SK-N-SH treated with all-trans-retinoic acid at 6 μM for 48 hours (cell line): ENCODE measurements at regions not wholly inside any gene's neighbourhood (a gene's known extent, or its start where the extent isn't known, plus 50 kb on each side); places are given as distances from the start of the nearest gene placed in this dataset.

ENCODE experiments used
- ATAC-seq: fragments of 200-7000 bp; cut with Tn5 transposase; 3 replicates; pipeline ENCODE4 v1.9.1; 2020; ENCODE audit warnings: mild to moderate bottlenecking, moderate library complexity
- ARNTL ChIP-seq: fragments of 450-650 bp; formaldehyde crosslinking; IDR thresholded peaks from 2 replicates; pipeline ENCODE4 v1.5.0; 2020; ENCODE audit warnings: low read depth, mild to moderate bottlenecking, moderate library complexity, borderline replicate concordance
- BACH2 ChIP-seq: fragments of 250-450 bp; sonication (Bioruptor Pico); IDR thresholded peaks from 2 replicates; pipeline ENCODE4 v1.9.0; 2021; ENCODE audit warnings: mild to moderate bottlenecking, borderline replicate concordance
- CREB5 ChIP-seq: fragments of 250-450 bp; sonication (Bioruptor Pico); IDR thresholded peaks from 2 replicates; pipeline ENCODE4 v1.5.1; 2020; ENCODE audit warnings: low read depth, mild to moderate bottlenecking, moderate library complexity
- CSDC2 ChIP-seq: fragments of 250-450 bp; sonication (Bioruptor Pico); IDR thresholded peaks from 2 replicates; pipeline ENCODE4 v1.5.0; 2020; ENCODE audit warnings: mild to moderate bottlenecking, moderate library complexity
- CSRNP3 ChIP-seq: fragments of 250-450 bp; sonication (Bioruptor Pico); IDR thresholded peaks from 2 replicates; pipeline ENCODE4 v1.5.1; 2021; ENCODE audit warnings: mild to moderate bottlenecking, moderate library complexity
- ESRRG ChIP-seq: fragments of 250-450 bp; sonication (Bioruptor Pico); IDR thresholded peaks from 2 replicates; pipeline ENCODE4 v1.6.1; 2021; ENCODE audit warnings: mild to moderate bottlenecking
- GLIS3 ChIP-seq: fragments of 250-450 bp; sonication (Bioruptor Pico); IDR thresholded peaks from 2 replicates; pipeline ENCODE4 v1.5.0; 2020; ENCODE audit warnings: mild to moderate bottlenecking, moderate library complexity
- OSR1 ChIP-seq: fragments of 250-450 bp; sonication (Bioruptor Pico); IDR thresholded peaks from 2 replicates; pipeline ENCODE4 v1.8.0; 2022; ENCODE audit warnings: moderate library complexity, mild to moderate bottlenecking, inconsistent platforms
- PATZ1 ChIP-seq: fragments of 250-450 bp; sonication (Bioruptor Pico); IDR thresholded peaks from 2 replicates; pipeline ENCODE4 v1.8.0; 2020; ENCODE audit warnings: mild to moderate bottlenecking, moderate library complexity, borderline replicate concordance
- POU6F1 ChIP-seq: fragments of 250-450 bp; sonication (Bioruptor Pico); IDR thresholded peaks from 2 replicates; pipeline ENCODE4 v1.8.0; 2021; ENCODE audit warnings: low read depth, mild to moderate bottlenecking, moderate library complexity, borderline replicate concordance
- RARB ChIP-seq: fragments of 250-450 bp; sonication (Bioruptor Pico); IDR thresholded peaks from 2 replicates; pipeline ENCODE4 v1.8.0; 2021; ENCODE audit warnings: mild to moderate bottlenecking, moderate library complexity
- SNAI2 ChIP-seq: fragments of 250-450 bp; sonication (Bioruptor Pico); IDR thresholded peaks from 2 replicates; pipeline ENCODE4 v1.5.0; 2020; ENCODE audit warnings: mild to moderate bottlenecking, moderate library complexity
- TCF4 ChIP-seq: fragments of 250-450 bp; sonication (Bioruptor Pico); IDR thresholded peaks from 2 replicates; pipeline ENCODE4 v1.8.0; 2021; ENCODE audit warnings: mild to moderate bottlenecking, moderate library complexity, borderline replicate concordance
- TOX ChIP-seq: fragments of 250-450 bp; sonication (Bioruptor Pico); IDR thresholded peaks from 2 replicates; pipeline ENCODE4 v1.8.0; 2021; ENCODE audit warnings: mild to moderate bottlenecking, moderate library complexity, borderline replicate concordance
- ZC3H10 ChIP-seq: fragments of 250-450 bp; sonication (Bioruptor Pico); IDR thresholded peaks from 2 replicates; pipeline ENCODE4 v1.5.1; 2021; ENCODE audit warnings: mild to moderate bottlenecking, moderate library complexity
- ZFP3 ChIP-seq: fragments of 250-450 bp; sonication (Bioruptor Pico); IDR thresholded peaks from 2 replicates; pipeline ENCODE4 v1.5.0; 2020; ENCODE audit warnings: mild to moderate bottlenecking, moderate library complexity
- ZFP30 ChIP-seq: fragments of 450-650 bp; formaldehyde crosslinking; IDR thresholded peaks from 2 replicates; pipeline ENCODE4 v1.5.0; 2022; ENCODE audit warnings: mild to moderate bottlenecking, moderate library complexity
- ZNF565 ChIP-seq: fragments of 450-650 bp; formaldehyde crosslinking; conservative IDR thresholded peaks from 2 replicates; pipeline ENCODE4 v1.5.0; 2020; ENCODE audit warnings: low read depth, mild to moderate bottlenecking, moderate library complexity
- ZNF70 ChIP-seq: fragments of 450-650 bp; formaldehyde crosslinking; IDR thresholded peaks from 2 replicates; pipeline ENCODE4 v1.5.0; 2020; ENCODE audit warnings: mild to moderate bottlenecking, moderate library complexity
- ZNF8 ChIP-seq: fragments of 450-650 bp; formaldehyde crosslinking; IDR thresholded peaks from 2 replicates; pipeline ENCODE4 v1.5.0; 2020; ENCODE audit warnings: mild to moderate bottlenecking, moderate library complexity

GRCh38 chr11:70804139-70804837, 406.0 kb downstream of the CTTN start:
- TF ChIP-seq CSRNP3 (CRISPR knock-in tag) (no peak), ARNTL (no peak), TCF4 (CRISPR knock-in tag) (no peak), POU6F1 (no peak), ZNF565 (CRISPR knock-in tag) (no peak), ZFP3 (CRISPR knock-in tag) (no peak), SNAI2 (CRISPR knock-in tag) (no peak), CREB5 (CRISPR knock-in tag) (no peak), ZC3H10 (CRISPR knock-in tag) (no peak), PATZ1 (CRISPR knock-in tag) (no peak)
- ATAC-seq = no peak

GRCh38 chr11:70805243-70805642, 406.9 kb downstream of the CTTN start:
- TF ChIP-seq CSDC2 (CRISPR knock-in tag) (no peak), TCF4 (CRISPR knock-in tag) (no peak), ZC3H10 (CRISPR knock-in tag) (no peak), ZNF8 (CRISPR knock-in tag) (no peak), ZNF565 (CRISPR knock-in tag) (no peak), ESRRG (CRISPR knock-in tag) (no peak)

GRCh38 chr11:70805971-70806370, 407.6 kb downstream of the CTTN start:
- no peak for ATAC-seq
- no peak for TF ChIP-seq BACH2 (CRISPR knock-in tag)
- no peak for TF ChIP-seq ZNF565 (CRISPR knock-in tag)
- TF ChIP-seq OSR1 (CRISPR knock-in tag) = no peak
- TF ChIP-seq ZNF8 (CRISPR knock-in tag) = no peak
- TF ChIP-seq RARB (CRISPR knock-in tag) = no peak
- TF ChIP-seq SNAI2 (CRISPR knock-in tag) = no peak
- TF ChIP-seq ZFP3 (CRISPR knock-in tag) = no peak
- TF ChIP-seq ARNTL = no peak
- TF ChIP-seq GLIS3 = no peak
- TF ChIP-seq ZFP30 (CRISPR knock-in tag) = no peak
- no peak for TF ChIP-seq CSDC2 (CRISPR knock-in tag)
- TF ChIP-seq ZNF70 = no peak
- no peak for TF ChIP-seq TOX (CRISPR knock-in tag)
- no peak for TF ChIP-seq POU6F1
- no peak for TF ChIP-seq CSRNP3 (CRISPR knock-in tag)
- no peak for TF ChIP-seq TCF4 (CRISPR knock-in tag)
- no peak for TF ChIP-seq CREB5 (CRISPR knock-in tag)

More at GRCh38 chr11:70805243-70805642, 406.9 kb downstream of the CTTN start:
- ATAC-seq = no peak
